ENCODE measurements at regions not wholly inside any gene's neighbourhood (a gene's known extent, or its start where the extent isn't known, plus 50 kb on each side); places are given as distances from the start of the nearest gene placed in this dataset.

GRCh38 chr6:97639702-97640101 is 356.7 kb upstream of the MMS22L start:
- Histone ChIP-seq H3K36me3 (no peaks in the 10 kb centered on the region), H3K4me3 (no peak overlapping the region), H3K9me3 (no peaks in the 10 kb centered on the region; the same call in 1 of the 2 replicates), H3K27me3 (no peaks in the 10 kb centered on the region)
- DNase-seq = no peak

DNA sequence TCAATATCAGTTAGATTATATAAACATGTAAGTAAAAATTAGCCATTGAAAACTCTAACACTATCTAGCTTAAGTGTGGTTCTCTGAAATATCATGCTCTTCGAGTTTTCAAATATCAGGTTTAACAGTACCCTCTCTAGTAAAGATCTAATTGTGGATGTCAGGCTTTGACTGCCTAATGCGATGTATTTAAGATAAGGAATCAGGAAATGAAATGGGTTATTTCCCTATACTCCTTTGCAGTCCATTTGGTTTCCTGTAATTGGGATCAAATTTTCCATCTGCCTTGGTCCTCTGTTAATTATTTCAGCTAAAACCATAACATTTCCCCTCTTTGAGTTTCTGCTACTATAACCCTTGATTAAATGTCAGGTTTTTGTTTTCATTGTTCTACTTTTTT is 361.3 kb upstream of the MMS22L start:
- Histone ChIP-seq H3K27me3 (no peaks in the 10 kb centered on the region), H3K36me3 (no peaks in the 10 kb centered on the region), H3K4me3 (no peak overlapping the region), H3K9me3 (no peaks in the 10 kb centered on the region)
- DNase-seq = no peak

DNA sequence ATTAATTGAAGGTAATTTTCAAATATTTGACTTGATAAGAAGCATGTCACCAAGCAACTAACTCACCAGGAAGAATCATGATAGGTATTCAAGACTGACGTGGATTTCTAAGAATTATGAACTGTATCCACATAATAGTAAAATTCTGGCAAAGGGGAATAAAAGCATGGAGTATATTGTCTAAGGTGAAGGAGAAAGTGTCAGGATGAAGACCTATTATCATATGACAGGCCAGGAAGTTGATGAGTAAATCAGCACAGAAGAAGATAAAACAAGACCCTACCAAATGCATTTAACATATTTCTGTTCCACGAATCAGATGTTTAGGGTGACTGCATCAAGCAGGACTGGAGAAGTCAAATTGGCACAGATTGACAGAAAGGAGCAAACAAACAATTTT is 362.7 kb upstream of the MMS22L start:
- H3K4me3 ChIP-seq = no peak overlapping the region
- no peaks in the 10 kb centered on the region for H3K9me3 ChIP-seq
- DNase-seq = no peak
- no peaks in the 10 kb centered on the region for H3K27me3 ChIP-seq
- no peaks in the 10 kb centered on the region for H3K36me3 ChIP-seq

GRCh38 chr6:97653076-97653475 is 370.1 kb upstream of the MMS22L start:
- no peaks in the 10 kb centered on the region for H3K9me3 ChIP-seq
- H3K4me3 ChIP-seq = no peak overlapping the region
- no peaks in the 10 kb centered on the region for H3K27me3 ChIP-seq
- no peaks in the 10 kb centered on the region for H3K36me3 ChIP-seq
- DNase-seq = no peak

GRCh38 chr6:97653517-97653916 is 370.5 kb upstream of the MMS22L start:
- Histone ChIP-seq H3K4me3 (no peak overlapping the region), H3K36me3 (no peaks in the 10 kb centered on the region), H3K27me3 (no peaks in the 10 kb centered on the region), H3K9me3 (no peaks in the 10 kb centered on the region)
- no peak for DNase-seq

- Histone ChIP-seq H3K36me3 (no peaks in the 10 kb centered on the region), H3K9me3 (no peaks in the 10 kb centered on the region), H3K4me3 (no peak overlapping the region), H3K27me3 (no peaks in the 10 kb centered on the region)
- DNase-seq = no peak
These were observed 371.7 kb upstream of the MMS22L start for GRCh38 chr6:97654674-97655073.

DNA sequence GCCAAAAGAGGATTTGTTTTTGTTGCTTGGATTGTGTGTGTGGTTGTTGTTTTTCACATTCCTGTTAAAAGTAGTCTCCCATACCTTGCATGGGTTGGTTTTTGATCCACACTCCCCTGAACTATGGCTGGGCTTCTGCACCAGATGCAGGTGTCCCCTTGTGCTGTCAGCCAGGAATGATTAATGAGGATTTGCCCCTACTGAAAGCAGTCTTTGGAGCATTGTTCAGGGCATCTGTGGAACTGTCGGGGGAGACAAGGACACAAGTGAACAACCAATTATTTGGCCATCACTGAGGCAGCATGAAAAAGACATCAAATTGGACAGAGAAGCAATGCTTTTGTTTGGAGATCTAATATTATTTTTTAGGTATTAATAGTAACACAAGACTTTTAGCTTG is 373.2 kb upstream of the MMS22L start:
- no peaks in the 10 kb centered on the region for H3K27me3 ChIP-seq
- H3K4me3 ChIP-seq = no peak overlapping the region
- DNase-seq = no peak
- H3K9me3 ChIP-seq = no peaks in the 10 kb centered on the region
- H3K36me3 ChIP-seq = no peaks in the 10 kb centered on the region

GRCh38 chr6:97656706-97657350 is 373.8 kb upstream of the MMS22L start:
- no peak overlapping the region for H3K4me3 ChIP-seq
- no peaks in the 10 kb centered on the region for H3K36me3 ChIP-seq

GRCh38 chr6:97658090-97658489 is 375.1 kb upstream of the MMS22L start:
- no peaks in the 10 kb centered on the region for H3K36me3 ChIP-seq
- H3K4me3 ChIP-seq = no peak overlapping the region
- no peaks in the 10 kb centered on the region for H3K27me3 ChIP-seq
- DNase-seq = no peak
- no peaks in the 10 kb centered on the region for H3K9me3 ChIP-seq

More at GRCh38 chr6:97656706-97657350, 373.8 kb upstream of the MMS22L start:
- no peaks in the 10 kb centered on the region for H3K27me3 ChIP-seq
- no peak for DNase-seq
- H3K9me3 ChIP-seq = no peaks in the 10 kb centered on the region

DNA sequence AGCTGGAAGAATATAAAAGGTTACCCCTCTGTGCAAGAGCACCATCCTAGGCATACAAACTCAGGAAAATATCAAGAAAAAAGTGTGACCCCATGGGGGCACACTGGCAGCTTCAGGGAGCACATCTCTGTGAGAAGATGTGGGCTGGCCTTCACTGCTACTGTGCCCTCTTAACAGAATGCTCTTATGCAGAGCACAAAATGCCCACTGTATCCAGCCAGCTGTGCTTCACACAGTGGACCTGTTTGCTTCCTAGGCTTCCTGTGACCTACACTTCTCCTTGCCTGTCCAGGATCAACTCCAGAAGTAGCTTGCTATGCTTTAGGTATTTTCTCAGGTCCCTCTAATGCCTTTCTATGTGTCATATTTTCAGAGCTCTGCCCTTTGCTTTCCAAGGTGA is 380.2 kb upstream of the MMS22L start:
- H3K27me3 ChIP-seq = no peaks in the 10 kb centered on the region
- no peaks in the 10 kb centered on the region for H3K9me3 ChIP-seq
- no peaks in the 10 kb centered on the region for H3K36me3 ChIP-seq
- no peak for DNase-seq
- no peak overlapping the region for H3K4me3 ChIP-seq

- H3K36me3 ChIP-seq = no peaks in the 10 kb centered on the region
- H3K27me3 ChIP-seq = no peaks in the 10 kb centered on the region
- no peaks in the 10 kb centered on the region for H3K9me3 ChIP-seq
- no peak overlapping the region for H3K4me3 ChIP-seq
- no peak for DNase-seq
These were observed 382.4 kb upstream of the MMS22L start for GRCh38 chr6:97665446-97665845.

DNA sequence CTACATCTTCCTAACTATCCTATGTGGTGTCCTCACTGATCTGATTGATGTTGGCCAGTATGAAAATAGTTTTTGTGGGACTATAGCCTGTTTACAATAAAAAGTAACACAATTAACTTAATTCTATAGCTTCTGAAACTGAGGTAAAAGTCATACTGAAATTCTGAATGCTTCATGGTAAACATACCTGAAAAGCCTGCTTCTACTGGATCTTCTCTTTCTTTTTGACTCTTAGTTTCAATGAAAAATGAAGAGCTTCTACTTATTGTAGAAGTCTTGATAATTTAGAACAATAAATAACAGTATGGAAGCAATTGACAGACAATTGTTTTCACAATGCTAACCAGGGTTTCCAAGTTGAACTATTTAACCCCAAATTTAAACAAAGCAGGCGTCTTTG is 383.9 kb upstream of the MMS22L start:
- Histone ChIP-seq H3K36me3 (no peaks in the 10 kb centered on the region), H3K4me3 (no peak overlapping the region), H3K27me3 (no peaks in the 10 kb centered on the region), H3K9me3 (no peaks in the 10 kb centered on the region)
- no peak for DNase-seq

DNA sequence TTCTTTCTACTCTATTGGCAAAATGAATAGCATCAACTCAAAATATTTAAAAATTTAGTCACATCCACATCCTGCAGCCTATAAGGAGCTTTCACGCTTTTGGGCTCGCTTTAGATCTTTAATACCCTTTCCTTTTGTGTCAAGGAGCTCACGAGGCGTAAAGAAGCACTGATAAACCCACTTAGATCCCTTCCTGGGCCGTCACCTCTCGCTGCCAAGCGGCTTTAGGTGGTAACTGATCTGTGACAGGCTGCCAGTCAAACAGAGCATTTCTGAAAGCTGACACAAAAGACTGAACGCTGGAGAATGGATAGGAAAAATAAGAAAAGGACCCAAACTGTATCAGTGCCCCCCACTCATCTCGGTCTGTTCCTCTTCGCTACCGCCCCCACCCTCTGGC is 385.7 kb upstream of the MMS22L start:
- DNase-seq = no peak
- Histone ChIP-seq H3K27me3 (no peaks in the 10 kb centered on the region), H3K36me3 (no peaks in the 10 kb centered on the region), H3K9me3 (no peaks in the 10 kb centered on the region), H3K4me3 (no peak overlapping the region)

GRCh38 chr6:97669191-97670031 is 386.4 kb upstream of the MMS22L start:
- Histone ChIP-seq H3K36me3 (no peaks in the 10 kb centered on the region), H3K4me3 (no peak overlapping the region), H3K9me3 (no peaks in the 10 kb centered on the region), H3K27me3 (no peaks in the 10 kb centered on the region)
- DNase-seq = no peak

- peak; percentile 39 for DNase-seq
- H3K4me3 ChIP-seq = no peak overlapping the region
These were observed 391.8 kb upstream of the MMS22L start for GRCh38 chr6:97674802-97675201.

DNA sequence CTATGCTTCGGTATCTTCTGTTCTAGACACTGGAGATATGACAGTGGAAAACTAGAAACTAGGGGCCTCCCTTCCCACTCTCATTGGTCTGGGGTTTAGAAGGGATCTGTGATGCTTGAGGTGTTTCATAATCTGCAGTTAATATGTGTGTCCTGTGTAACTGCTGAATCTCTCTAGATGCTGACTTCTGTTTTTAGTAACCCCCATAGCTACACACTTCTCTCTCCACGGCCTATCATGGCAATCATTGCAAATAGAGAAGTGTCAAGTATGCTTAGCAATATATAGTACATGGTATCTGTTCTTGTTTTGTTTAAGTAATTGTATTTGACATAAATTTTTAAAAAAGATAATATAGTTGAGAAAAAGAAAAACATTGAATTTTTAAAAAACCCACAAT is 394.6 kb upstream of the MMS22L start:
- Histone ChIP-seq H3K9me3 (no peaks in the 10 kb centered on the region), H3K27me3 (no peaks in the 10 kb centered on the region), H3K4me3 (no peak overlapping the region), H3K36me3 (no peaks in the 10 kb centered on the region)
- no peak for DNase-seq

More at GRCh38 chr6:97674802-97675201, 391.8 kb upstream of the MMS22L start:
- Histone ChIP-seq H3K36me3 (no peaks in the 10 kb centered on the region), H3K9me3 (no peaks in the 10 kb centered on the region), H3K27me3 (no peaks in the 10 kb centered on the region)

DNA sequence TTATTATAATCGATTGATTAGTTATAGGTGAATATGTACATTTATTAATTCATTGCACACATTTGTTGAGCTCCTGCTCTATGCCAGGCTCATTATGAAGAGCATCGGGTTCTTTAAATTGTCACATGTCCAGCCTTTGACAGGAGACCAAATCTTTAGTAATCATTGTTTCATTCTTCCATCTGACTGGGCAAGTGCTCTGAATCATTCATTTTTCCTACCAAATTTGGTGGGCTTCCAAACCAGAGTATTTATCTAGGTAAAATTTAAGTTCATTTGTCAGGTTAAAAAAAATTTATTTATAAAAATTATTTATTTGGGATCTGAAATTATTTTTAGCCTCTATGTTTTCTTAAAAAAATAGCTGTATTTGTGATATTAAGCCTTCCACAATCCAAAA is 404.9 kb upstream of the MMS22L start:
- DNase-seq = no peak
- Histone ChIP-seq H3K4me3 (no peak overlapping the region), H3K9me3 (no peaks in the 10 kb centered on the region), H3K27me3 (no peaks in the 10 kb centered on the region), H3K36me3 (no peaks in the 10 kb centered on the region)
